ENCODE measurements at regions not wholly inside any gene's neighbourhood (a gene's known extent, or its start where the extent isn't known, plus 50 kb on each side); places are given as distances from the start of the nearest gene placed in this dataset.

DNA sequence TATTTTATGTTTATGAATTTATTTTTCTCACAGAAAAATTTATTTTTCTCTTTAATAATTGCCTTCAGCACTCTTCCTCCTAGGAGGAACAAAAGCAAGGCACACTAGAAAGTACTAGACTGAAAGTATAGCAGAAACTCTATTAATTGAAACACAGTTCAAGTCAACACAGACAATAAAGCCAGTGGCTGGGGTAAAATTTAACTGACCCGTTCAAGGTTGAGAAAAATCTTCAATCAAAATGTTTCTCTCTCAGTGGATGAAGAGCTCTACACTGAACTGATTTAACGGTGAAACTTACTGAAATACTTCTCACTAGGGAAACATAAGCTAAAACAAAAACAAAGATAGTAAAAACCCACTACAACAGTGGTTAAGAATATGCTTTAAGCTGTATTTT lies 230.1 kb upstream of the MIR17HG start:
- H3K18ac ChIP-seq (ENCODE audit: low read length): no peak overlapping the region
- H3K9ac ChIP-seq (ENCODE audit: low read length): no peak overlapping the region
- H3K4me3 ChIP-seq (ENCODE audit: low read depth, low read length): no peak overlapping the region
- no peak overlapping the region for H3K14ac ChIP-seq (ENCODE audit: low read length)
- H4K8ac ChIP-seq (ENCODE audit: low read depth, low read length): no peak overlapping the region
- no peaks in the 10 kb centered on the region for H3K9me3 ChIP-seq (ENCODE audit: insufficient read depth, low read depth, low read length)
- no peaks in the 10 kb centered on the region for H3K27me3 ChIP-seq (ENCODE audit: insufficient read depth, low read length)
- H2AFZ ChIP-seq (ENCODE audit: insufficient read depth, low read length, poor library complexity): no peak overlapping the region
- H3K79me1 ChIP-seq (ENCODE audit: low read length): no peaks in the 10 kb centered on the region
- no peak overlapping the region for H2BK5ac ChIP-seq (ENCODE audit: low read depth, low read length, poor library complexity)
- no peak overlapping the region for H3K4ac ChIP-seq (ENCODE audit: low read depth, low read length)
- H3K4me2 ChIP-seq (ENCODE audit: low read length): no peak overlapping the region
- no peak overlapping the region for H2BK120ac ChIP-seq (ENCODE audit: insufficient read depth, low read length, poor library complexity)
- H3K27ac ChIP-seq (ENCODE audit: low read depth, low read length): no peak overlapping the region
- H3K23ac ChIP-seq (ENCODE audit: low read length): no peak overlapping the region
- H3K36me3 ChIP-seq (ENCODE audit: control insufficient read depth in 1 of 2, insufficient read depth in 2 of 2, low read length in 2 of 2): no peaks in the 10 kb centered on the region
- no peaks in the 10 kb centered on the region for H3K79me2 ChIP-seq (ENCODE audit: control insufficient read depth, insufficient read depth, low read length, poor library complexity)
- H2BK12ac ChIP-seq (ENCODE audit: low read length): no peak overlapping the region
- no peak overlapping the region for H2AK5ac ChIP-seq (ENCODE audit: low read length)
- no CpG with 5 or more reads among the region's 2 CpGs for WGBS (ENCODE audit: extremely low coverage, insufficient coverage, insufficient read length)
- no peaks in the 10 kb centered on the region for H3K4me1 ChIP-seq (ENCODE audit: control insufficient read depth in 1 of 2, insufficient read depth in 2 of 2, low read length in 2 of 2)
- H4K91ac ChIP-seq (ENCODE audit: low read depth, low read length): no peak overlapping the region
- H4K12ac ChIP-seq (ENCODE audit: low read depth, low read length): no peak overlapping the region
- no peak for DNase-seq

GRCh38 chr13:91119643-91120042 lies 227.8 kb upstream of the MIR17HG start:
- Histone ChIP-seq H2AFZ (ENCODE audit: insufficient read depth, low read length, poor library complexity) (no peak overlapping the region), H3K79me1 (ENCODE audit: low read length) (no peaks in the 10 kb centered on the region), H2BK12ac (ENCODE audit: low read length) (no peak overlapping the region), H3K4me2 (ENCODE audit: low read length) (no peak overlapping the region), H3K9ac (ENCODE audit: low read length) (no peak overlapping the region), H4K12ac (ENCODE audit: low read depth, low read length) (no peak overlapping the region), H2BK5ac (ENCODE audit: low read depth, low read length, poor library complexity) (no peak overlapping the region), H3K27ac (ENCODE audit: low read depth, low read length) (no peak overlapping the region), H4K91ac (ENCODE audit: low read depth, low read length) (no peak overlapping the region), H2AK5ac (ENCODE audit: low read length) (no peak overlapping the region), H3K36me3 (ENCODE audit: control insufficient read depth in 1 of 2, insufficient read depth in 2 of 2, low read length in 2 of 2) (no peaks in the 10 kb centered on the region), H3K4ac (ENCODE audit: low read depth, low read length) (no peak overlapping the region), H3K18ac (ENCODE audit: low read length) (no peak overlapping the region), H2BK120ac (ENCODE audit: insufficient read depth, low read length, poor library complexity) (no peak overlapping the region), H3K79me2 (ENCODE audit: control insufficient read depth, insufficient read depth, low read length, poor library complexity) (no peaks in the 10 kb centered on the region), H3K14ac (ENCODE audit: low read length) (no peak overlapping the region), H3K9me3 (ENCODE audit: insufficient read depth, low read depth, low read length) (no peaks in the 10 kb centered on the region), H3K27me3 (ENCODE audit: insufficient read depth, low read length) (no peaks in the 10 kb centered on the region), H3K4me3 (ENCODE audit: low read depth, low read length) (no peak overlapping the region), H4K8ac (ENCODE audit: low read depth, low read length) (no peak overlapping the region), H3K4me1 (ENCODE audit: control insufficient read depth in 1 of 2, insufficient read depth in 2 of 2, low read length in 2 of 2) (no peaks in the 10 kb centered on the region), H3K23ac (ENCODE audit: low read length) (no peak overlapping the region)
- DNase-seq: no peak
- WGBS (ENCODE audit: extremely low coverage, insufficient coverage, insufficient read length): no CpG with 5 or more reads among the region's 3 CpGs

DNA sequence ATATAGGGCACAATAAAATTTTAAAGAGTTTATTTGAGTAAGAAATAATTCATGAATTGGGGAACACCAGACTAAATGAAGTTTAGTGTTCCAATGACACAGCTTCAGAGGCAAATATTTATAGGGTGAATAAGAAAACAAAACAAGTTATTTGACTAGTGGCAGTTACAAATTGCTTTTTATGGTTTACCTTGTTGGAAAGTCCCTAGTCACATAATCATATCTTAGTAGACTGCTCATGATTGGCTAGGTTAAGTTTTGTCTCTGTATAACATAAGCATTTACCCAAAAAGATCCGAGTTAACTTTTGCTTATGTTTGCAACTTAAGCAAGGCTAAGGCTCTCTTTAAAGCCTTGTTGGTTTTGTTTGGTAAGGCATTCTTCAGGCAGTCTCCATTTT lies 224.7 kb upstream of the MIR17HG start:
- Histone ChIP-seq H3K23ac (ENCODE audit: low read length) (no peak overlapping the region), H2AK5ac (ENCODE audit: low read length) (no peak overlapping the region), H4K8ac (ENCODE audit: low read depth, low read length) (no peak overlapping the region), H3K4me3 (ENCODE audit: low read depth, low read length) (no peak overlapping the region), H3K27ac (ENCODE audit: low read depth, low read length) (no peak overlapping the region), H2BK12ac (ENCODE audit: low read length) (no peak overlapping the region), H3K79me2 (ENCODE audit: control insufficient read depth, insufficient read depth, low read length, poor library complexity) (no peaks in the 10 kb centered on the region), H2BK5ac (ENCODE audit: low read depth, low read length, poor library complexity) (no peak overlapping the region), H3K79me1 (ENCODE audit: low read length) (no peaks in the 10 kb centered on the region), H3K14ac (ENCODE audit: low read length) (no peak overlapping the region), H3K27me3 (ENCODE audit: insufficient read depth, low read length) (no peaks in the 10 kb centered on the region), H3K4me2 (ENCODE audit: low read length) (no peak overlapping the region), H2AFZ (ENCODE audit: insufficient read depth, low read length, poor library complexity) (no peak overlapping the region), H3K18ac (ENCODE audit: low read length) (no peak overlapping the region), H4K91ac (ENCODE audit: low read depth, low read length) (no peak overlapping the region), H3K4ac (ENCODE audit: low read depth, low read length) (no peak overlapping the region), H2BK120ac (ENCODE audit: insufficient read depth, low read length, poor library complexity) (no peak overlapping the region), H4K12ac (ENCODE audit: low read depth, low read length) (no peak overlapping the region), H3K36me3 (ENCODE audit: control insufficient read depth in 1 of 2, insufficient read depth in 2 of 2, low read length in 2 of 2) (no peaks in the 10 kb centered on the region), H3K9ac (ENCODE audit: low read length) (no peak overlapping the region), H3K4me1 (ENCODE audit: control insufficient read depth in 1 of 2, insufficient read depth in 2 of 2, low read length in 2 of 2) (no peaks in the 10 kb centered on the region), H3K9me3 (ENCODE audit: insufficient read depth, low read depth, low read length) (no peaks in the 10 kb centered on the region)
- no peak for DNase-seq
- no CpG with 5 or more reads among the region's 1 CpG for WGBS (ENCODE audit: extremely low coverage, insufficient coverage, insufficient read length)

GRCh38 chr13:91123456-91124127 lies 223.9 kb upstream of the MIR17HG start:
- peak in 1 of 2 donors; percentile 26 for DNase-seq
- Histone ChIP-seq H4K91ac (ENCODE audit: low read depth, low read length) (no peak overlapping the region), H3K14ac (ENCODE audit: low read length) (no peak overlapping the region), H3K79me2 (ENCODE audit: control insufficient read depth, insufficient read depth, low read length, poor library complexity) (no peaks in the 10 kb centered on the region), H2BK12ac (ENCODE audit: low read length) (no peak overlapping the region), H2AK5ac (ENCODE audit: low read length) (no peak overlapping the region), H3K36me3 (ENCODE audit: control insufficient read depth in 1 of 2, insufficient read depth in 2 of 2, low read length in 2 of 2) (no peaks in the 10 kb centered on the region), H3K23ac (ENCODE audit: low read length) (no peak overlapping the region), H3K9me3 (ENCODE audit: insufficient read depth, low read depth, low read length) (no peaks in the 10 kb centered on the region), H2BK120ac (ENCODE audit: insufficient read depth, low read length, poor library complexity) (no peak overlapping the region), H4K8ac (ENCODE audit: low read depth, low read length) (no peak overlapping the region), H2AFZ (ENCODE audit: insufficient read depth, low read length, poor library complexity) (no peak overlapping the region), H3K27me3 (ENCODE audit: insufficient read depth, low read length) (no peaks in the 10 kb centered on the region), H3K4me1 (ENCODE audit: control insufficient read depth in 1 of 2, insufficient read depth in 2 of 2, low read length in 2 of 2) (no peaks in the 10 kb centered on the region), H3K4me2 (ENCODE audit: low read length) (no peak overlapping the region), H3K9ac (ENCODE audit: low read length) (no peak overlapping the region), H3K18ac (ENCODE audit: low read length) (no peak overlapping the region), H2BK5ac (ENCODE audit: low read depth, low read length, poor library complexity) (no peak overlapping the region), H3K4me3 (ENCODE audit: low read depth, low read length) (no peak overlapping the region), H3K4ac (ENCODE audit: low read depth, low read length) (no peak overlapping the region), H4K12ac (ENCODE audit: low read depth, low read length) (no peak overlapping the region), H3K79me1 (ENCODE audit: low read length) (no peaks in the 10 kb centered on the region), H3K27ac (ENCODE audit: low read depth, low read length) (no peak overlapping the region)
- WGBS (ENCODE audit: extremely low coverage, insufficient coverage, insufficient read length): no CpG with 5 or more reads among the region's 5 CpGs

Measured in trophoblast cell (in vitro differentiated cells and primary cell).